Activated T-helper 2 cell treated with anti-CD3 and anti-CD28 coated beads, Interferon-gamma antibody, Interleukin-2, Interleukin-4, amounts not matched to agents 10 μg/mL and 5 μg/mL and 100 μg/mL, durations not matched to agents 14 hours and 24 hours and 36 hours (primary cell): ENCODE measurements at regions not wholly inside any gene's neighbourhood (a gene's known extent, or its start where the extent isn't known, plus 50 kb on each side); places are given as distances from the start of the nearest gene placed in this dataset.

ENCODE experiments used
- DNase-seq: peaks from one replicate; pipeline ENCODE4 v3.0.0; 2021; ENCODE audit warnings: low spot score
- H3K27ac Mint-ChIP-seq: one replicate; pipeline ENCODE4 v1.8.0; 2021; ENCODE audit warnings: mixed read lengths
- H3K27me3 Mint-ChIP-seq: one replicate; pipeline ENCODE4 v1.8.0; 2021; ENCODE audit warnings: low read depth, mixed read lengths
- H3K36me3 Mint-ChIP-seq: one replicate; pipeline ENCODE4 v1.8.0; 2021; ENCODE audit warnings: low read depth, mixed read lengths
- H3K4me1 Mint-ChIP-seq: one replicate; pipeline ENCODE4 v1.8.0; 2021; ENCODE audit warnings: low read depth, mixed read lengths
- H3K4me3 Mint-ChIP-seq: one replicate; pipeline ENCODE4 v1.8.0; 2021; ENCODE audit warnings: low read depth, mild to moderate bottlenecking, moderate library complexity, mixed read lengths
- H3K9me3 Mint-ChIP-seq: one replicate; pipeline ENCODE4 v1.8.0; 2021; ENCODE audit warnings: mixed read lengths
- intact Hi-C: fragments of 100-400 bp; cut with micrococcal nuclease; formaldehyde crosslinking; loops from one replicate; pipeline ENCODE4 v1.15.1; 2023

DNA sequence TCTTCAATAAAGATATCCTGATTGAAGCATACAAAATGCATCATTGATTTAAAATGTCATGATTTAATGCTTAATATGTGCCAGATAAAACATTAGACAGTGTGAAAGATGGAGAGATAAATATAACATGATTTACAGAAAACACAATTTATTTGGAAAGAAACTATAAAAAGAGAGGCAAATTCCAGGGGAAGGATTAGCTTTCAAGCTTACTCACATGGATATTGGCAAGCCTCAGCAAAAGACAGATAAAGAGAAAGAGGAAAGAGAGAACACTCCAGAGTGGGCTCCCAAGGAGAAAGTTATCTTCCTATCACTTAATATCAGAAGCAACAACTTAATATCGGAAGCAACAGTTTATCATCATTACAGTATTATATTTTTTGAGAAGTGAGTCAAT lies 1036.5 kb downstream of the SQOR start:
- Mint-ChIP-seq H3K4me3 (no peak overlapping the region), H3K27ac (no peak overlapping the region), H3K9me3 (peaks cover 18% of the 10 kb centered on the region), H3K27me3 (no peaks in the 10 kb centered on the region), H3K4me1 (no peaks in the 10 kb centered on the region), H3K36me3 (no peaks in the 10 kb centered on the region)
- no peak for DNase-seq
- intact Hi-C loops: no loop called here

DNA sequence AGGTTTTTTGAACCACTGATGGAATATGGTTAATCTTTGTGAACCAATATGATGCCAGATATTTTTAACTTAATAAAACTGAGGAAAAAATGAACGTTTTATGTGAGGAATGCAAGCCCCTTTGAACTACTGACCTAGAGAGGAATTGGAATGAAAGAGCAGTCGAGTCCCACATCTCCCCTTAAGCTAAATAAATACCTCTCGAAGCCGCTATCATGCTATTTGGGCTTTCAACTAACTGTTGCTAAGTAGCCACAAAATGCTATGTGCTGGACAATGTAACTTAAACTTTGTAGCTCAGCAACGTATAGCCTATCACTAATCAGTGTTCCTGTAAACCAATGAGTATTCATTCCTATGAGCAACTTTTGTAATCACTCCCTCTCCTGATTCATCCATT lies 1037.2 kb downstream of the SQOR start:
- peaks cover 18% of the 10 kb centered on the region for H3K9me3 Mint-ChIP-seq
- intact Hi-C loops: no loop called here
- no peak overlapping the region for H3K4me3 Mint-ChIP-seq
- H3K27me3 Mint-ChIP-seq: no peaks in the 10 kb centered on the region
- DNase-seq: no peak
- H3K36me3 Mint-ChIP-seq: no peaks in the 10 kb centered on the region
- no peaks in the 10 kb centered on the region for H3K4me1 Mint-ChIP-seq
- no peak overlapping the region for H3K27ac Mint-ChIP-seq

DNA sequence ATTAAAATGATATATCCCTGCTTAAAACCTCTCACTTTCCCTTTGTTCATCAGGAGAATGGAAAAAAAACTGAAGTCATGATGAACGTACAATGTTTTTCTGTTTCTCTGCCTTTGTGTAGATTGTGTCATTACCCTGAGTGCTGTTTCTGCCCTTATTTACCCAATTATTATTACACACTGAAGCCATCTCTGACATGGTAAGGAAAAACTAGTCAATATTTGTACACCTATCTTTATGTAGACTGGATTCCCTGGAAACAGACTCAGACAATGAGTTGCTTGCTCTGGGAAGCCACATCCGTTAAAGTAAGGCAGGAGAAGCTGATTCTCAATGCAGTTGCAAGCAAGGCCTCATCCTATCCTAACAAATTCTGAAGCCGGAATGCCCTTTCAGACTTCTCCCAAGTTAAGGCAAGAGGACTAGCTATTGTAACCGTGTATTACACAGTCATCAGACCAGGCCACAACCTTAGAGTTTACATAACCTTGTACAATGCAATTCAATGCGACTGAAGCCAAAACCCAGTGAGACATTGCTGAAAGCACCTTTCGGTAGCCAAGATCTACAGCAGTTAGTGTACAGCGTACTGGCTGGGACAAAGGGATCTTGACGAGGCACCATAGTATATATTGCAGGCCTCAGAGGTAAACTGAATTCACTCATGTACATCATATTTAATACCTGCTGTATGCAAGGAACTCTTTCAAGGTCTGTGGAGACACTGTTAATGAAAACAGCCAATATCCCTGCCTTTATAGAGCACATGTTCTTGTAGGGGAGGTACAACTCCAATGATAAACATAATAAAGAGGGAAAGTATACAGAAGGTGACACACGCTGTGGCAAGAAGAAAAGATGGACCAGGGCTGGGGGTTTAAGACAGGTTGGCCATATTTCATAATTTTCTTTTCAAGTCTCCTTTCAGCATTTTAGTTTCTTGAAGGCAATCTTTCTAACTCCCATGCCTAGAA lies 1040.8 kb upstream of the SEMA6D start:
- Mint-ChIP-seq H3K9me3 (peaks cover 17% of the 10 kb centered on the region), H3K4me3 (no peak overlapping the region), H3K27me3 (no peaks in the 10 kb centered on the region), H3K4me1 (no peaks in the 10 kb centered on the region), H3K27ac (no peak overlapping the region), H3K36me3 (no peaks in the 10 kb centered on the region)
- intact Hi-C loops: no loop called here
- no peak for DNase-seq

DNA sequence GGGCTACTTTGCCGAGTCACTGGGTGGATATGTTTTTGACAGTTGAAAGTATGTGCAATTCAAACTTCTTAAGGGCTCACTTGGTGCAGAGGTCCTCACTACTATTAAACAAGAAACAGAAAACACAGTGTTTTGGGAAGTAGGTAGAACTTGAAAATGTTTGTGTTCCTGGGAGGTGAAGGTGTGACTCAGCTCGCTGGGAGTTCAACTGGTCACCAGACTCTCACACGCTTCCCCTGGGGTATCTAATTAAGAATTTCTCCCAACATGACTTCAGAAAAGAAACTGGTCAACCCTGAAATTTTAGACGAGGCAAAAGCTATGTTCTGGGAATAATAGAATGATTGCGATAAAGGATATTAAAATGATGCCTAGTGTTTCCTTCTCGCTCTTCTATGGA lies 1039.8 kb upstream of the SEMA6D start:
- Mint-ChIP-seq H3K9me3 (peaks cover 15% of the 10 kb centered on the region), H3K4me1 (no peaks in the 10 kb centered on the region), H3K27me3 (no peaks in the 10 kb centered on the region), H3K27ac (no peak overlapping the region), H3K4me3 (no peak overlapping the region), H3K36me3 (no peaks in the 10 kb centered on the region)
- DNase-seq: no peak
- intact Hi-C loops: no loop called here

GRCh38 chr15:46681901-46682300 lies 1035.4 kb upstream of the SEMA6D start:
- no peak overlapping the region for H3K27ac Mint-ChIP-seq
- no peaks in the 10 kb centered on the region for H3K4me1 Mint-ChIP-seq

DNA sequence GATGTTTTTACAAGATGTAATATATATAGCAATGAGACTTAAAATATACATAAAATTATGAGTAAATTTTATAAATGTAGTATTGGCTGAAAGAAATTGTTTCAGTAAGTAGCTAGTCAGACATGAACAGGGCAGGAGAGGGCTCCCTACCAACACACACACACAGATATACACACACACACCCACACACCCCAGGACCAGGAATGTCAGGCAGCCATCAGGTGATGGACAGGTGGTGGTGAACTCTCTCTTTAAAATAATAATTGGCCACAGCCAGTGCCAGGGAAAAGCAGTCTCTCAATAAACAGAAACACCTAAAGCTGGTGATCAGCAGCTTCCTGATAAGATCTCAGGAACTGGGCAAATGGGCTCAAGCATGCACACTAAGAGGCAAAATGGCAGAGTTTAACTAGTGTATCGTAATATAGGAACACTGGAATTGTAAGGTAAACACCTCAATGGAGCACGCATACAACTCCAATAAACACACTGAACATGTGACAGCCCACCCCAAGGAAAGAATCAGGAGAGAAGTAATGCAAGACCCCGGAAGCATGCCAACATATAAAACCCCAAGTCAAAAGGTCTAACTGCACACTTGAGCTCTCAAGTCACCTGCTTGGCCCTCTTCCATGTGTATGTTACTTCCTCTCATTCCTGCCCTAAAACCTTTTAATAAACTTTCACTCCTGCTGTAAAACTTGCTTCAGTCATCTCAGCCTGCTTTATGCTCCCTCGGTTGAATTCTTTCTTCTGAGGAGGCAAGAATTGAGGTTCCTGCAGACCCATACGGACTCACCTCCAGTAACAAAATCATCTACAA lies 1034.1 kb upstream of the SEMA6D start:
- no peaks in the 10 kb centered on the region for H3K27me3 Mint-ChIP-seq
- no peaks in the 10 kb centered on the region for H3K36me3 Mint-ChIP-seq
- H3K9me3 Mint-ChIP-seq: peaks cover 18% of the 10 kb centered on the region
- no peaks in the 10 kb centered on the region for H3K4me1 Mint-ChIP-seq
- intact Hi-C loops: no loop called here
- DNase-seq: no peak
- H3K4me3 Mint-ChIP-seq: no peak overlapping the region
- no peak overlapping the region for H3K27ac Mint-ChIP-seq

More at GRCh38 chr15:46681901-46682300, 1035.4 kb upstream of the SEMA6D start:
- intact Hi-C loops: no loop called here
- Mint-ChIP-seq H3K9me3 (peaks cover 16% of the 10 kb centered on the region), H3K27me3 (no peaks in the 10 kb centered on the region), H3K4me3 (no peak overlapping the region), H3K36me3 (no peaks in the 10 kb centered on the region)
- no peak for DNase-seq

DNA sequence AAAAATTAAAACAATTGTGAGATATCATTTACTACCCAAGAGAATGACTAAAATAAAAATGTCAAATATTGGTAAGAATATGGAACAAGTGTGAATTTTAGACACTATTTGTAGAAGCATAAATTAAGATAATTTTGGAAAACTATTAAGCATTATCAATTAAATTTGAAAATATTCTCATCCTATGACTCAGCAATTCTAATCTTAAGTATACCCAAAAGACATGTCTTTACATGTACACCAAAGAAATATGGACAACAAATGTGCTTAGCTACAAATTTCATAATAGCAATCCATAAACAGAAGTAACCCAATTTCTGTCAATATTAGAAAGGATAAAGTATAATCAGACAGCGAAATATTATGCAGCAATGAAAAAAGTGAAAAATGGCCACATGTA lies 1032.2 kb upstream of the SEMA6D start:
- no peak overlapping the region for H3K4me3 Mint-ChIP-seq
- DNase-seq: no peak
- H3K27ac Mint-ChIP-seq: no peak overlapping the region
- H3K9me3 Mint-ChIP-seq: peaks cover 29% of the 10 kb centered on the region
- no peaks in the 10 kb centered on the region for H3K27me3 Mint-ChIP-seq
- H3K4me1 Mint-ChIP-seq: no peaks in the 10 kb centered on the region
- intact Hi-C loops: no loop called here
- no peaks in the 10 kb centered on the region for H3K36me3 Mint-ChIP-seq

GRCh38 chr15:46685681-46686080 lies 1031.6 kb upstream of the SEMA6D start:
- no peak overlapping the region for H3K4me3 Mint-ChIP-seq
- no peak for DNase-seq
- no peaks in the 10 kb centered on the region for H3K27me3 Mint-ChIP-seq
- no peaks in the 10 kb centered on the region for H3K36me3 Mint-ChIP-seq
- no peaks in the 10 kb centered on the region for H3K4me1 Mint-ChIP-seq
- intact Hi-C loops: no loop called here
- peaks cover 31% of the 10 kb centered on the region for H3K9me3 Mint-ChIP-seq
- H3K27ac Mint-ChIP-seq: no peak overlapping the region

GRCh38 chr15:46696281-46696680 lies 1021.0 kb upstream of the SEMA6D start:
- intact Hi-C loops: no loop called here
- no peak for DNase-seq
- no peaks in the 10 kb centered on the region for H3K36me3 Mint-ChIP-seq
- H3K27ac Mint-ChIP-seq: no peak overlapping the region
- peaks cover 23% of the 10 kb centered on the region for H3K9me3 Mint-ChIP-seq
- H3K27me3 Mint-ChIP-seq: no peaks in the 10 kb centered on the region
- H3K4me3 Mint-ChIP-seq: no peak overlapping the region
- no peaks in the 10 kb centered on the region for H3K4me1 Mint-ChIP-seq

GRCh38 chr15:46701346-46701745 lies 1016.0 kb upstream of the SEMA6D start:
- intact Hi-C loops: no loop called here
- Mint-ChIP-seq H3K4me3 (no peak overlapping the region), H3K27ac (no peak overlapping the region)

DNA sequence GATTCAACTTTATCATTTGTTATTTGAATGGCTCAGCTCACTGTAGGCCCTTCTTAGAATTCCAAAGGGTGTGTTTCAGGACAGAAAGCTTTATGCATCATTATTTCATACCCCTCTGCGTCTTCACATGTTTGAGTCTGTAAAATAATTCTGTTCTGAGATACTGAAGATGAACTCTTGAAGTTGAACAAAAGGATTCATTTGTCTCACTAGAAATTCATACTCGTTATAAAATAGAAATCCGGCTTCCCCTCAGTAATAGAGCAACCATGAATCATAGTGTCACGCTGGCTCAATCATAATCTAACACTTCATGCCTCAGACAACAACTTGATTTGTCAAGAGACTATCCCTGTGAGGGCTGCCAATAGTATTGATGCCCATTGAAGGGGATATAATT lies 1015.4 kb upstream of the SEMA6D start:
- H3K36me3 Mint-ChIP-seq: no peaks in the 10 kb centered on the region
- intact Hi-C loops: no loop called here
- DNase-seq: no peak
- H3K4me1 Mint-ChIP-seq: no peaks in the 10 kb centered on the region
- H3K9me3 Mint-ChIP-seq: peaks cover 35% of the 10 kb centered on the region
- no peak overlapping the region for H3K27ac Mint-ChIP-seq
- H3K4me3 Mint-ChIP-seq: no peak overlapping the region
- H3K27me3 Mint-ChIP-seq: no peaks in the 10 kb centered on the region

More at GRCh38 chr15:46701346-46701745, 1016.0 kb upstream of the SEMA6D start:
- peaks cover 31% of the 10 kb centered on the region for H3K9me3 Mint-ChIP-seq
- DNase-seq: no peak
- no peaks in the 10 kb centered on the region for H3K4me1 Mint-ChIP-seq
- no peaks in the 10 kb centered on the region for H3K36me3 Mint-ChIP-seq
- H3K27me3 Mint-ChIP-seq: no peaks in the 10 kb centered on the region

- Mint-ChIP-seq H3K4me1 (no peaks in the 10 kb centered on the region), H3K36me3 (no peaks in the 10 kb centered on the region), H3K4me3 (no peak overlapping the region), H3K9me3 (peaks cover 46% of the 10 kb centered on the region), H3K27me3 (no peaks in the 10 kb centered on the region), H3K27ac (no peak overlapping the region)
- no peak for DNase-seq
- intact Hi-C loops: no loop called here
Observed at GRCh38 chr15:46703020-46703861, 1014.1 kb upstream of the SEMA6D start.
